Transverse colon (tissue), 4 donors: ENCODE measurements at regions not wholly inside any gene's neighbourhood (a gene's known extent, or its start where the extent isn't known, plus 50 kb on each side); places are given as distances from the start of the nearest gene placed in this dataset.

Experiments used
- DNase-seq: peaks from one replicate; pipeline ENCODE4 v3.0.0-alpha.2; 2019
- H3K27ac ChIP-seq, 4 donors: fragments of 200-600 bp; sonication (generic); 2 replicates each; pipeline ENCODE4 v1.5.1; 2016 to 2018; ENCODE audit warnings: inconsistent platforms in 4 of 4
- H3K27me3 ChIP-seq: fragments of 200-600 bp; sonication (generic); 2 replicates; pipeline ENCODE4 v1.5.1; 2017; ENCODE audit warnings: inconsistent platforms
- H3K36me3 ChIP-seq, 4 donors: fragments of 200-600 bp; sonication (generic); 2 replicates each; pipeline ENCODE4 v1.5.1; 2017 to 2019; ENCODE audit warnings: inconsistent platforms in 4 of 4
- H3K4me1 ChIP-seq, 4 donors: fragments of 200-600 bp; sonication (generic); 2 replicates each; pipeline ENCODE4 v1.5.1; 2017 to 2020; ENCODE audit warnings: inconsistent platforms in 4 of 4
- H3K4me3 ChIP-seq, 4 donors: fragments of 200-600 bp; sonication (generic); 1 replicate in 1 of 4; 2 replicates in 3 of 4; pipeline versions ENCODE4 v1.5.1 to v1.6.1; 2017 to 2019; ENCODE audit warnings: inconsistent platforms in 4 of 4
- H3K9me3 ChIP-seq, 2 donors: fragments of 200-600 bp; sonication (generic); 2 replicates each; pipeline ENCODE4 v1.5.1; 2017 to 2019; ENCODE audit warnings: inconsistent platforms in 2 of 2
- EP300 ChIP-seq: sonication (generic); formaldehyde crosslinking; IDR thresholded peaks from one replicate; pipeline ENCODE4 v1.6.1; 2017; ENCODE audit warnings: antibody characterized with exemption, low read depth
- POLR2A ChIP-seq: fragments of 450-650 bp; IDR thresholded peaks from one replicate; pipeline ENCODE4 v1.6.1; 2016; ENCODE audit warnings: antibody characterized with exemption, mild to moderate bottlenecking, moderate library complexity
- POLR2AphosphoS5 ChIP-seq, 3 donors: sonication (generic); formaldehyde crosslinking; IDR thresholded peaks; one replicate each; pipeline ENCODE4 v1.6.1; 2016; ENCODE audit warnings: antibody characterized with exemption in 3 of 3
- WGBS, 2 donors: methylation state at CpG; one replicate each; pipeline ENCODE4 v1.1.5; 2018; ENCODE audit warnings: low coverage in 1 of 2; 5-methylcytosine and 5-hydroxymethylcytosine counted together
- in situ Hi-C, 4 donors: fragments of 200-750 bp; cut with MboI; loops; one replicate each; pipeline versions ENCODE4 v1.15.0 to v1.15.1; 2017; ENCODE audit warnings: low sequenced_read_pairs in 3 of 4, low pct_ligation_motif_present in 1 of 4, low pct_unique_long_range_greater_than_20kb in 1 of 4
- intact Hi-C: fragments of 100-400 bp; cut with DNase I; formaldehyde crosslinking; loops from one replicate; pipeline ENCODE4 v1.15.1; 2023; ENCODE audit warnings: low total_unique reads
- TF ChIP-seq, protein P1 (sequence below), 5 experiments: fragments of 200-600 bp in 3 of 5; fragments of 450-650 bp in 2 of 5; sonication (generic) in 3 of 5; IDR thresholded peaks; 1 replicate in 2 of 5; 2 replicates in 3 of 5; pipeline ENCODE4 v1.5.1; 2016 to 2017; ENCODE audit warnings: antibody characterized with exemption in 5 of 5, inconsistent platforms in 3 of 5, mild to moderate bottlenecking in 2 of 5, moderate library complexity in 1 of 5

DNA sequence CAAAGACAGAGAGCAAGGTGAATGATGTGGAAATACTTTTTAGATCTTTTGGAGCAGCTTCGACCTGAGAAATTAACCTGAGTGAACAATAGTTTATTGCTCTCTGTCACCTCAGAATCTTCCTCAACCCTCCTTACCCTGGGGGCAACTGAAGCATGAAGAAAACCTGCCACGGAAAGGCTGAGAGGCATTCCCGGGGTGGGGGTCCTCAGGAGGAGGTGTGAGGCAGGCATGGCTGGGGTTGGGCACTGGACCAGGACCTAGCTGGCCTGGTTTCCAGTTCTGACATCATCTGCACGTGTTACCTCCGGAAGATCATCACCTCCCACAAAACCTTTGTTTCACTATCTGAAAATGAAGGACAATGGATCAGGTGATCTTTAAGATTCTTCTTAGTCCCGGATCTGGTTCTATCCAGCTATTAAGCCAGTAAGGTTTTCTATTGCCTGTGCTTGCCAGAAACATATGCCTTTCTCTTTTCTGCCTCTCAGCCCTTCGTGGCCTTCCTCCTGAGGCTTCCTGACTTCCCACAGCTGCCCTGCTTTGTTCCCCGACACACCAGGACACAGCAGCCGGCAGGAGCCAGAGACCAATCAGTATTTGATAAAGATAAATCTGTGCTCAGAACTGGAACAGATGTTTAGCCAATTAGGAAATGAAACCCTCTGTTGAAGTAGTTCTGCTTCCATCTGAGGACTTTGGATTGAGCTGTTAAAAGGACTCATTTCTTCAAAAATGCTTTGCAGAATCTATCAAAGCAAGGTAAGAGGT, 232.5 kb downstream of the TDRD15 start:
- Histone ChIP-seq H3K9me3 (no peaks in the 10 kb centered on the region), H3K36me3 (no peaks in the 10 kb centered on the region), H3K4me1 (no peaks in the 10 kb centered on the region), H3K27ac (no peak overlapping the region), H3K4me3 (no peak overlapping the region), H3K27me3 (no peaks in the 10 kb centered on the region)
- in situ Hi-C loops (no loop called here), intact Hi-C loops (no loop called here)
- WGBS, 2 donors: 60 to 89% methylated on average over 3 to 9 of the region's 9 CpGs
- no peak for DNase-seq
- TF ChIP-seq POLR2AphosphoS5 (IDR thresholded peaks at IDR 0.05) (no peak), POLR2A (no peak), EP300 (no peak)
- TF ChIP-seq, protein P1, sequence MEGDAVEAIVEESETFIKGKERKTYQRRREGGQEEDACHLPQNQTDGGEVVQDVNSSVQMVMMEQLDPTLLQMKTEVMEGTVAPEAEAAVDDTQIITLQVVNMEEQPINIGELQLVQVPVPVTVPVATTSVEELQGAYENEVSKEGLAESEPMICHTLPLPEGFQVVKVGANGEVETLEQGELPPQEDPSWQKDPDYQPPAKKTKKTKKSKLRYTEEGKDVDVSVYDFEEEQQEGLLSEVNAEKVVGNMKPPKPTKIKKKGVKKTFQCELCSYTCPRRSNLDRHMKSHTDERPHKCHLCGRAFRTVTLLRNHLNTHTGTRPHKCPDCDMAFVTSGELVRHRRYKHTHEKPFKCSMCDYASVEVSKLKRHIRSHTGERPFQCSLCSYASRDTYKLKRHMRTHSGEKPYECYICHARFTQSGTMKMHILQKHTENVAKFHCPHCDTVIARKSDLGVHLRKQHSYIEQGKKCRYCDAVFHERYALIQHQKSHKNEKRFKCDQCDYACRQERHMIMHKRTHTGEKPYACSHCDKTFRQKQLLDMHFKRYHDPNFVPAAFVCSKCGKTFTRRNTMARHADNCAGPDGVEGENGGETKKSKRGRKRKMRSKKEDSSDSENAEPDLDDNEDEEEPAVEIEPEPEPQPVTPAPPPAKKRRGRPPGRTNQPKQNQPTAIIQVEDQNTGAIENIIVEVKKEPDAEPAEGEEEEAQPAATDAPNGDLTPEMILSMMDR (IDR thresholded peaks at IDR 0.05): no peak

DNA sequence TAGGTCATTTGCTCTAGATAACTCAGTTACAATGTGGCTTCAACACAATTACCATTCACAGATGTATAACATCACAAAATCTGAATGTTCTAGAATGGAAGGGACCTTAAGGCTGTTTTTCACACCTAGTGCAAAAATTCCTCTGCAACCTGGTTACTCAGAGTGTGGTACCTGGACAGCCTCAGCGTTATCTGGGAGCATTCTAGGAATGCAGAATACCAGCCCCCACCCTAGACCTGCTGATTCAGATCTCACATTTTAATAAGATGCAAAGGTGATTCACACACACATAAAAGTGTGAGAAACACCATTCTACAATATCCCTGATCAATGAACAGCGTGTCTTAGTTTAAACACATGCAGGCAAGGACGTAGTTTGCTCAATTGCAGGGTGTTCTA, 233.1 kb downstream of the TDRD15 start:
- in situ Hi-C loops: no loop called here
- no peak for TF ChIP-seq POLR2AphosphoS5 (IDR thresholded peaks at IDR 0.05)
- TF ChIP-seq, protein P1 (IDR thresholded peaks at IDR 0.05): no peak
- no peak for TF ChIP-seq POLR2A
- no peak for TF ChIP-seq EP300

DNA sequence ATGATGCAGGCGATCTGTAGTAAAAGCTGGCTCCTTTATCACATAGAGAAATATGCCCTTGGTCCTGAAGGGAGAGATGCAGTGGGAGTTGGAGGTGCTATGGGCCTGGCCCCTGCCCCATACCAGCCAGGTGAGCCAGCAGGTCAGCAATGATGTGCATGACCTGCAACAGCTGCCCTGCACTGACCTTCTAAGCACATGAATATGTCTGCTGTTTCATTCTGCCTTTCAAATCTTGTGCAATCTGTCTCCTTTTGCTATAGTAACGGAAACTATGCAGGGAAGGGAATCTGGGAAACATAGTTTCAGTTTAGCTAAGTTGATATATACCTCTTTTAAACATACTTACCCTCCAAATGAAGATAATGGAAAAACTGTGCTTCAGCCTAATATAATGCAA, 235.2 kb downstream of the TDRD15 start:
- intact Hi-C loops (no loop called here), in situ Hi-C loops (no loop called here)
- H3K36me3 ChIP-seq: no peaks in the 10 kb centered on the region
- H3K4me1 ChIP-seq: no peaks in the 10 kb centered on the region
- WGBS, 2 donors: 68 to 78% methylated on average over 2 of the region's 2 CpGs
- no peak for TF ChIP-seq POLR2A
- no peak overlapping the region for H3K27ac ChIP-seq
- H3K27me3 ChIP-seq: no peaks in the 10 kb centered on the region
- DNase-seq: no peak
- no peak overlapping the region for H3K4me3 ChIP-seq
- no peaks in the 10 kb centered on the region for H3K9me3 ChIP-seq

More for the DNA sequence above, 233.1 kb downstream of the TDRD15 start:
- intact Hi-C loops: no loop called here
- WGBS, 2 donors: 76 to 83% methylated on average over 3 of the region's 3 CpGs
- H3K36me3 ChIP-seq: no peaks in the 10 kb centered on the region
- no peak overlapping the region for H3K27ac ChIP-seq
- no peaks in the 10 kb centered on the region for H3K4me1 ChIP-seq
- no peak for DNase-seq
- no peaks in the 10 kb centered on the region for H3K27me3 ChIP-seq
- H3K4me3 ChIP-seq: no peak overlapping the region
- no peaks in the 10 kb centered on the region for H3K9me3 ChIP-seq

DNA sequence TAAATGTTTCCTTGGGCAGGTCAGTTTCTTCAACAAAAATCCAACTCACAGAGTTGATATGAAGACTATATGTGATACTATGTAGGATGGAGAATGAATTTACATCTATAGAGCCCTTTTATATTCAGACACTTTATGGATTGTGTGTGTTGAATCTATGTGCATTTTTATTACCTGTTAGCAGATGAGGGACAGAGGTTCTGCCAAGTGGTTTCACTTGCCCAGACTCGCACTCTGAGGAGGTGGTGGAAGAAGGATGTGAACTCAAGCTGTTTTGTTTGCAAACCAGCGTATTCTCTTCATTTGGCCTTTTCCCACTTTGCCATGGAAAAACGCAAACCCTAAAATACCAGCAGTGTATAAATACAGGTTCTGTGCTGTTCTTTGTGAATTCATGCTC, 237.6 kb downstream of the TDRD15 start:
- no peak for DNase-seq
- Histone ChIP-seq H3K4me1 (no peaks in the 10 kb centered on the region), H3K9me3 (no peaks in the 10 kb centered on the region), H3K4me3 (no peak overlapping the region), H3K27ac (no peak overlapping the region), H3K27me3 (no peaks in the 10 kb centered on the region), H3K36me3 (no peaks in the 10 kb centered on the region)
- TF ChIP-seq POLR2A (no peak), EP300 (no peak), POLR2AphosphoS5 (IDR thresholded peaks at IDR 0.05) (no peak)
- TF ChIP-seq, protein P1 (IDR thresholded peaks at IDR 0.05): no peak
- intact Hi-C loops (no loop called here), in situ Hi-C loops (no loop called here)
- WGBS, 2 donors: 77 to 81% methylated on average over 3 of the region's 3 CpGs

DNA sequence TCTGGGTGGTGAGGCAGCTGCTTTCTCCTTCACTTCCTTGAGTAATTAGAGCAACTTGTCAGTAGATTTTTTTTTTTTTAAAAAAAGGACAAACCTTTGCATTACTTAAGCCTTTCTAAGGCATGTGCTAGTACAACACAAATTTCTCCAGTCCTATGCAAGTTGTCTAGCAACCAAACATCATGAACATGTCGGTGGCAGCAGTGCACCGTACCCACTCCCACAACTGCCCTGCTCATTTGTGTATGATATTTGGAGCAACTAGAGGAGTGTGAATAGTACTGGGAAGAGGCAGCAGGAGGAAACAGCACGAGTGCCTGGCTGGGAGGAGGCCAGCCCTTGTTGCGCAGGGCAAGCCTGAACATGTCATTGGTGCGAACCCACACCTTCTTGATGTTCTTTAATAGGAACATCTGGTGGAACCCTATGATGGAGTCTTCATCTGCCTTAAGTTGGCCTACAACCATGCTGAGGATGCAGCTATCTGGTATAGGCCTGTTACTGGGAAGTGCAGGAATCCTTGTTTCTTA, 238.3 kb downstream of the TDRD15 start:
- H3K4me3 ChIP-seq: no peak overlapping the region
- H3K9me3 ChIP-seq: no peaks in the 10 kb centered on the region
- no peak for DNase-seq
- WGBS, 2 donors: 87 to 90% methylated on average over 3 to 5 of the region's 5 CpGs
- no peaks in the 10 kb centered on the region for H3K4me1 ChIP-seq
- in situ Hi-C loops (no loop called here), intact Hi-C loops (no loop called here)
- H3K36me3 ChIP-seq: no peaks in the 10 kb centered on the region
- TF ChIP-seq POLR2A: no peak
- TF ChIP-seq, protein P1 (IDR thresholded peaks at IDR 0.05): no peak
- H3K27me3 ChIP-seq: no peaks in the 10 kb centered on the region
- no peak overlapping the region for H3K27ac ChIP-seq
